ENCODE measurements at regions not wholly inside any gene's neighbourhood (a gene's known extent, or its start where the extent isn't known, plus 50 kb on each side); places are given as distances from the start of the nearest gene placed in this dataset.
A peak's percentile ranks its signal among the peaks of the same experiment; 100 is the strongest.

- peak in 1 of 2 donors; percentile 32 for DNase-seq
- Histone ChIP-seq H3K4me3 (ENCODE audit: low read depth in 1 of 3, low read length in 3 of 3) (no peak overlapping the region), H3K36me3 (ENCODE audit: control insufficient read depth in 3 of 3, insufficient read depth in 2 of 3, low read depth in 1 of 3, low read length in 3 of 3) (no peaks in the 10 kb centered on the region), H3K27ac (ENCODE audit: low read depth in 1 of 3, low read length in 2 of 3) (no peak overlapping the region), H3K9me3 (ENCODE audit: control insufficient read depth in 2 of 2, insufficient read depth in 1 of 2, low read depth in 1 of 2, low read length in 1 of 2) (no peaks in the 10 kb centered on the region), H3K27me3 (ENCODE audit: control insufficient read depth in 3 of 3, insufficient read depth in 3 of 3, low read length in 3 of 3) (no peaks in the 10 kb centered on the region), H3K4me1 (ENCODE audit: control insufficient read depth in 3 of 3, insufficient read depth in 2 of 3, low read depth in 1 of 3, low read length in 2 of 3) (no peaks in the 10 kb centered on the region)
- WGBS, 3 donors, result 64 to 71% (median 66%) methylated on average over 9 of the region's 9 CpGs
- no peak for FAIRE-seq
Observed at GRCh38 chr13:44212633-44213396, 160.8 kb upstream of the SERP2 start.

GRCh38 chr13:44218501-44219240 is 155.0 kb upstream of the SERP2 start:
- no peak for FAIRE-seq
- Histone ChIP-seq H3K9me3 (ENCODE audit: control insufficient read depth in 2 of 2, insufficient read depth in 1 of 2, low read depth in 1 of 2, low read length in 1 of 2) (no peaks in the 10 kb centered on the region), H3K27me3 (ENCODE audit: control insufficient read depth in 3 of 3, insufficient read depth in 3 of 3, low read length in 3 of 3) (no peaks in the 10 kb centered on the region), H3K4me3 (ENCODE audit: low read depth in 1 of 3, low read length in 3 of 3) (no peak overlapping the region), H3K4me1 (ENCODE audit: control insufficient read depth in 3 of 3, insufficient read depth in 2 of 3, low read depth in 1 of 3, low read length in 2 of 3) (peaks cover 0 to 9% (median 7%) of the 10 kb centered on the region in 3 donors), H3K36me3 (ENCODE audit: control insufficient read depth in 3 of 3, insufficient read depth in 2 of 3, low read depth in 1 of 3, low read length in 3 of 3) (no peaks in the 10 kb centered on the region), H3K27ac (ENCODE audit: low read depth in 1 of 3, low read length in 2 of 3) (peak overlapping the region in 1 of 3 donors; percentile 76)
- WGBS, 3 donors, result 16 to 37% (median 26%) methylated on average over 9 to 10 of the region's 10 CpGs
- DNase-seq, result peak; percentile 46 to 53

GRCh38 chr13:44219577-44220548 is 153.8 kb upstream of the SERP2 start:
- Histone ChIP-seq H3K4me1 (ENCODE audit: control insufficient read depth in 3 of 3, insufficient read depth in 2 of 3, low read depth in 1 of 3, low read length in 2 of 3) (peaks cover 0 to 9% (median 7%) of the 10 kb centered on the region in 3 donors), H3K4me3 (ENCODE audit: low read depth in 1 of 3, low read length in 3 of 3) (no peak overlapping the region), H3K36me3 (ENCODE audit: control insufficient read depth in 3 of 3, insufficient read depth in 2 of 3, low read depth in 1 of 3, low read length in 3 of 3) (no peaks in the 10 kb centered on the region), H3K27me3 (ENCODE audit: control insufficient read depth in 3 of 3, insufficient read depth in 3 of 3, low read length in 3 of 3) (no peaks in the 10 kb centered on the region), H3K27ac (ENCODE audit: low read depth in 1 of 3, low read length in 2 of 3) (peak overlapping the region in 1 of 3 donors; percentile 76), H3K9me3 (ENCODE audit: control insufficient read depth in 2 of 2, insufficient read depth in 1 of 2, low read depth in 1 of 2, low read length in 1 of 2) (no peaks in the 10 kb centered on the region)
- no peak for FAIRE-seq
- no peak for DNase-seq
- 79 to 84% (median 84%) methylated on average over 13 of the region's 13 CpGs for WGBS, 3 donors

GRCh38 chr13:44220948-44221347 is 152.7 kb upstream of the SERP2 start:
- Histone ChIP-seq H3K4me3 (ENCODE audit: low read depth in 1 of 3, low read length in 3 of 3) (no peak overlapping the region), H3K27ac (ENCODE audit: low read depth in 1 of 3, low read length in 2 of 3) (no peak overlapping the region), H3K36me3 (ENCODE audit: control insufficient read depth in 3 of 3, insufficient read depth in 2 of 3, low read depth in 1 of 3, low read length in 3 of 3) (no peaks in the 10 kb centered on the region), H3K4me1 (ENCODE audit: control insufficient read depth in 3 of 3, insufficient read depth in 2 of 3, low read depth in 1 of 3, low read length in 2 of 3) (peaks cover 0 to 9% (median 7%) of the 10 kb centered on the region in 3 donors), H3K9me3 (ENCODE audit: control insufficient read depth in 2 of 2, insufficient read depth in 1 of 2, low read depth in 1 of 2, low read length in 1 of 2) (no peaks in the 10 kb centered on the region), H3K27me3 (ENCODE audit: control insufficient read depth in 3 of 3, insufficient read depth in 3 of 3, low read length in 3 of 3) (no peaks in the 10 kb centered on the region)
- no peak for FAIRE-seq
- no peak for DNase-seq
- 76 to 86% (median 85%) methylated on average over 3 of the region's 3 CpGs for WGBS, 3 donors

GRCh38 chr13:44221657-44222056 is 152.0 kb upstream of the SERP2 start:
- peaks cover 0 to 9% (median 7%) of the 10 kb centered on the region in 3 donors for H3K4me1 ChIP-seq (ENCODE audit: control insufficient read depth in 3 of 3, insufficient read depth in 2 of 3, low read depth in 1 of 3, low read length in 2 of 3)

GRCh38 chr13:44223770-44224444 is 149.7 kb upstream of the SERP2 start:
- H3K4me3 ChIP-seq (ENCODE audit: low read depth in 1 of 3, low read length in 3 of 3), result no peak overlapping the region
- no peaks in the 10 kb centered on the region for H3K27me3 ChIP-seq (ENCODE audit: control insufficient read depth in 3 of 3, insufficient read depth in 3 of 3, low read length in 3 of 3)
- FAIRE-seq (no peak), DNase-seq (peak; percentile 24 to 64)
- H3K4me1 ChIP-seq (ENCODE audit: control insufficient read depth in 3 of 3, insufficient read depth in 2 of 3, low read depth in 1 of 3, low read length in 2 of 3), result peaks cover 0 to 2% (median 1%) of the 10 kb centered on the region in 3 donors
- no peaks in the 10 kb centered on the region for H3K36me3 ChIP-seq (ENCODE audit: control insufficient read depth in 3 of 3, insufficient read depth in 2 of 3, low read depth in 1 of 3, low read length in 3 of 3)
- peak overlapping the region in 1 of 3 donors; percentile 85 for H3K27ac ChIP-seq (ENCODE audit: low read depth in 1 of 3, low read length in 2 of 3)
- H3K9me3 ChIP-seq (ENCODE audit: control insufficient read depth in 2 of 2, insufficient read depth in 1 of 2, low read depth in 1 of 2, low read length in 1 of 2), result no peaks in the 10 kb centered on the region
- WGBS, 3 donors, result 19% methylated on average over 2 of the region's 2 CpGs

More at GRCh38 chr13:44221657-44222056, 152.0 kb upstream of the SERP2 start:
- FAIRE-seq (no peak), DNase-seq (no peak)
- Histone ChIP-seq H3K9me3 (ENCODE audit: control insufficient read depth in 2 of 2, insufficient read depth in 1 of 2, low read depth in 1 of 2, low read length in 1 of 2) (no peaks in the 10 kb centered on the region), H3K36me3 (ENCODE audit: control insufficient read depth in 3 of 3, insufficient read depth in 2 of 3, low read depth in 1 of 3, low read length in 3 of 3) (no peaks in the 10 kb centered on the region), H3K27me3 (ENCODE audit: control insufficient read depth in 3 of 3, insufficient read depth in 3 of 3, low read length in 3 of 3) (no peaks in the 10 kb centered on the region), H3K27ac (ENCODE audit: low read depth in 1 of 3, low read length in 2 of 3) (no peak overlapping the region), H3K4me3 (ENCODE audit: low read depth in 1 of 3, low read length in 3 of 3) (no peak overlapping the region)
- WGBS, 3 donors, result 87 to 90% (median 88%) methylated on average over 4 of the region's 4 CpGs

- FAIRE-seq (no peak), DNase-seq (no peak)
- Histone ChIP-seq H3K27me3 (ENCODE audit: control insufficient read depth in 3 of 3, insufficient read depth in 3 of 3, low read length in 3 of 3) (no peaks in the 10 kb centered on the region), H3K9me3 (ENCODE audit: control insufficient read depth in 2 of 2, insufficient read depth in 1 of 2, low read depth in 1 of 2, low read length in 1 of 2) (no peaks in the 10 kb centered on the region), H3K36me3 (ENCODE audit: control insufficient read depth in 3 of 3, insufficient read depth in 2 of 3, low read depth in 1 of 3, low read length in 3 of 3) (no peaks in the 10 kb centered on the region), H3K4me1 (ENCODE audit: control insufficient read depth in 3 of 3, insufficient read depth in 2 of 3, low read depth in 1 of 3, low read length in 2 of 3) (peaks cover 0 to 2% (median 0%) of the 10 kb centered on the region in 3 donors), H3K27ac (ENCODE audit: low read depth in 1 of 3, low read length in 2 of 3) (peak overlapping the region in 1 of 3 donors; percentile 85), H3K4me3 (ENCODE audit: low read depth in 1 of 3, low read length in 3 of 3) (no peak overlapping the region)
- 61 to 87% (median 82%) methylated on average over 2 of the region's 2 CpGs for WGBS, 3 donors
Observed at GRCh38 chr13:44224450-44225149, 149.0 kb upstream of the SERP2 start.
